ENCODE measurements at regions not wholly inside any gene's neighbourhood (a gene's known extent, or its start where the extent isn't known, plus 50 kb on each side); places are given as distances from the start of the nearest gene placed in this dataset.

DNA sequence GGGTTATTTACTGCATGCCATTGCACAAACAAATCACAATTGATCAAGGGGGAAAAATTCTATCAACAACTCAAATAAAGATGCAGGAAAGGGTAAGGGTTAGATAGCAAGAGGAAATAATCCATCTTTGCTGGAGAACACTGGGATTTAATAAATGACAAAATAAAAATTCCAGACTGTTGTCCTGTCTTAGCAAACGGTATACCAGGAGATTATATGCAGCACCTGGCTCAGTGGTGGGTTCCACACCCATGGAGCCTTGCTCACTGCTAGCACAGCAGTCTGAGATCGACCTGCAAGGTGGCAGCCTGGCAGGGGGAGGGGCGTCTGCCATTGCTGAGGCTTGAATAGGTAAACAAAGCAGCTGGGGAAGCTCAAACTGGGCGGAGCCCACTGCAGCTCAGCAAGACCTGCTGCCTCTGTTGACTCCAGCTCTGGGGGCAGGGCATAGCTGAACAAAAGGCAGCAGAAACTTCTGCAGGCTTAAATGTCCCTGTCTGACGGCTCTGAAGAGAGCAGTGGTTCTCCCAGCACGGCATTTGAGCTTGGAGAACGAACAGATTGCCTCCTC is 296.5 kb upstream of the THSD7B start:
- no peak for DNase-seq (ENCODE audit: low read depth)

DNA sequence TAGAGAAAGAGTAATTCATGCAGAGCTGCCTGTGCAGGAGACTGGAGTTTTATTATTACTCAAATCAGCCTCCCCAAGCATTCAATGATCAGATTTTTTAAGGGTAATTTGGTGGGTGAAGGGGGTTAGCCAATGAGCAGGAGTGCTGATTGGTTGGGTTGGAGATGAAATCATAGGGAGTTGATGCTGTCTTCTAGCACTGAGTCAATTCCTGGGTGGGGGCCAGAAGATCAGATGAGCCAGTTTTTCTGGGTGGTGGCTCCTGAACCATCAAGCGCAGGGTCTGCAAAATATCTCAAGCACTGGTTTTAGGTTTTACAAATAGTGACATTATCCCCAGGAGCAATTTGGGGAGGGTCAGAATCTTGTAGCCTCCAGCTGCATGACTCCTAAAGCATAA is 312.8 kb upstream of the THSD7B start:
- no peak for DNase-seq (ENCODE audit: low read depth)

DNA sequence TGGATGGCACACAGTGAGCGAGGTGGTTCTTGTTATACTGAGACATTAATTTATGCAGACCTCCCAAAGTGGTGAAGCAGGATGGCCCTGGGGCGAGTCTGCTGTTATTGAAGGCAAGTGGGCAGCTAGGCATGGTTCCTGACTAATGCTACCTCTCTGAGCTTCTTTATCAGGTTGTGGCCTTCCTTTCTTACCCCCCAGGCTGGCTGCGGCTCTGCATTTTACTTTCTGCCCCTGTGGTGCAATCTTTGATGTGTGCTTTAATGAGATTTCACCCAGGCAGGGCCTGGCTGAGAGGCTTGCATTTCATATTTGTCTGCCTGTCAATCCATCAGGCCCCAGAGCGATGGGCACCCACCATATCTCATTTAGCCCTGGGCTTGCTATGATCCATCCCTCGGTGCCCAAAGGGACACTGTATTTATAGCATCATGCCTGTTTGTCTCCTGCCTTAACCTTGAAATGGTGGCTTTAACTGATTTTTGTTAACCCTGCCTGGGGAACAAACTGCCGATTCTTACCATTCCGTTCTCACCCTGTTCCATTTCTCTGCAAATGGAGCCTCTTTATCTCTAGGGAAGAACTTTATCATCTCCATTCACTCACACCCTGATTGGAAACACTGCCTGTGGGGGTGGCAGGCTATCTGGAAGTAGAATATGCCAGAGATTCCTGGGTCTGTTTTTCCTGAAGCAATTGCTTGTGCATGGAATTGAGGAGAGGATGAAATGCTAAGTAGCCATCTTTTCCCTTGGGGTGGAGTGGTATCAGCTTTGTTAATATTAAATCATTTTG is 316.2 kb upstream of the THSD7B start:
- DNase-seq (ENCODE audit: low read depth) = no peak

DNA sequence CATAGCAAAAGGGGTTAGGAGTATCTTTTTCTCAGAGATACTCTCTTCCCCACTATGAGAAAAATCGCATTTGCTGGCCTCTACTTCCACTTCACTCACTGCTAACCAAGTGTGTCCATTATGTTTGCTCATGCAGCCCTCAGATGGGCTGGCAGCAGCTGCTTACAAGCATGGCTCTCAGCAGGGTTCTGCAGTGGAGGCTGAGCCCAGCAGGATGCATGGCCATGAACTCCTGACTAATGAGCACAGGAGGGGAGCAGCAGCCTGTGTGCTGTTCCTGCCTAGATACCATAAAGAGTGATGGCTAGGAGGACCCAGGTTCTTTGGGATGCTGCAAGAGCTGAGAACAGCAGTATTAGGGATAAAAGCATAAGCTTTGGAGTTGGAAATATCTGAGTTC is 316.9 kb upstream of the THSD7B start:
- no peak for DNase-seq (ENCODE audit: low read depth)

DNA sequence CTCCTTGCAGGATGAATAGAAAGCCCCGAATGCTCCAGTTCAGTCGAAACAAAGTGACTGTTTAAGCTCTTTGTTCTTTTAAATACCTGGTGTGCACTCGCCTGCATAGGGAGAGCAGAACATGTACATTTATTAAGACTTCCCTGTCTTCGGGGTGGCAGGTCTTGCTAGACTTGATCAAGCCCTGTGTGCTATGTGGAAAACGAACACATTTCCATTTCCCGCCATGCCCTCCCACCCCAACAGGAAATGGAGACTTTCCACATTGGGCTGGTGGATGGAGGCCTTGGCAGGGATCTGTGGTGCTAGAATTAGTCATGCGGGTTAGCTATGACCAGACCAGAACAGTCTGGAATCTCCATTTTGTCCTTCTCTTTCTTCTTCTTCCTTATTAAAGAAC is 321.0 kb upstream of the THSD7B start:
- peak; percentile 26 for DNase-seq (ENCODE audit: low read depth)

DNA sequence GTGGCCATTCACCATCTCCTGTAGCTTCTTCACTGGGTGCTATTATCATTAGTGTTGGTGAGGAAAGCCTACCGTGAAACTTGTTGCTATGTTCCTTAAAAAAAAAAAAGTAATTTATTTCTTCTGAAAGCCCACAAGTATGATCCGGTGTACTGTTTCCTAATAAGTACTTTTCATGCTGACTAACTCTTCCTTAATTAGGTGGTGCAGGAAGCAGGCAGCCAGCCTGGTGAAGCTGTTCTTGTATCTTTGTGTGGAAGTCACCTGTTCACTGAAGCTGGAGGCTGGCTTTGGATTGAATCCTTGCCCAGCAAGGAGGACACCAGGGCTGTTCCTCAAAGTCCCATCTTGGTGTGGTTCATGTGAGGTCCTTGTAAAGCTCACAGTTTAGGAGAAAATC is 321.7 kb upstream of the THSD7B start:
- no peak for DNase-seq (ENCODE audit: low read depth)

DNA sequence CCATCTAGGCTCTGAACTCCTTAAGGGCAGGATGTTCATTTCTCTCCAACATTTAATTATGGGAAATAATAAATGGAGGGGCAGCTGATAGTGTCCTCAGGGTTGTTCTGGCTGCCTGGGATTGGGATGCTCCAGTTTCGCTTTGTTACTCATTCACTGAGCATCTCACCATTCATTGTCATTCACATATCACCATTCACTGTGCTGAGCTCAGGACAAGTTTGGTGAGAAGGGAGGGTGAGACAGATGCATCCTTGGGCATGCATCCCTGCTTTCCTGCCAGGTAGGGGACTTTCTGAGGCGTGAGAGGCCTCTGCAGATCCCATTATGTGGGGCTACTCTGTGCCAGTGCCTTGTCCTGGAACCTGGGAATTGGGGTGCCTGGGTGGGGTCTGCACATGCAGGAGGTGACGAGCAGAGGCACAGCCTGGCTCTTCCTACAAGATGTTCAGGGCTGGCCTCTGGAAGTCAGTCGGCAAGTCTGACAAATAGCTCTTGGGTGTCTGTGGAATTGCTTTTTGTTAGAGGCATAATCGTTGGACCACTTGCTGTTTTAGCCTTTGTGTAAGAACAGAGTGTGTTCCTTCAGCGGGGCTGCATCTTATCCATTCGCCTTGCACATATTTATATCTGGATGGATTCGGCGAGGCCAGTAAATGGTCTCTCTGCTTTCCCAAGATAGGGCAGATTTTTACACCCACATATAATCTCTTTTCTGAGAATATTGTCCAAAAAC is 323.2 kb upstream of the THSD7B start:
- DNase-seq (ENCODE audit: low read depth) = no peak

DNA sequence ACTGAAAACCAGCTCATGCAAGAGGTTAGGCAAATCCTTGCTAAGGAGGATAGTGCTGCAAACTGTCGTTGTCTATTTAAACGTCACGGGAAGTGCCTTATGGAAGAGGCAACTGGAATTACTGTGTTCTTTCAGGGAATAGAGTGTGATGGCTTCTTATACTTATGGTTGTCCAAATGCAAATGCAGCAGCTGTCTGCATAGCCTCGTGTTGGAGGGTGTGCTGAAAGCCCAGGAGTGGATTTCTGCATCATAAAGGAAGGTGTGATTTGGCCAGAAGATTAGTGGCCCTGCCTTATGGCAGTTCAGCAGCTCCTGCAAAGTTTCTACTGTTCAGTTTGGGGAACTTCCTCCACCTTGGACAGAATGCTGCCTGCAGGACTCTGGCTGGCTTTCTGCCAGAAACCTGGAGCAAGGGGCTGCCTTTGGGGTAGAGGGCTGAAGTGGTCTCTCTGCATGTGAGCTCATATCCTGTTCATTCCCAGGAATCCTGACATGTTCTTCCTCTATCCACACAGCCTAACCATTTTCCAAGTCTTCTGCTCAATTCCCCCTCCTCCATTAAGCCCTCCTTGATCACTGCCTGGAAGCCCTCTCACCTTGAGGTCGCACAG is 321.2 kb upstream of the CXCR4 start:
- no peak for DNase-seq (ENCODE audit: low read depth)

DNA sequence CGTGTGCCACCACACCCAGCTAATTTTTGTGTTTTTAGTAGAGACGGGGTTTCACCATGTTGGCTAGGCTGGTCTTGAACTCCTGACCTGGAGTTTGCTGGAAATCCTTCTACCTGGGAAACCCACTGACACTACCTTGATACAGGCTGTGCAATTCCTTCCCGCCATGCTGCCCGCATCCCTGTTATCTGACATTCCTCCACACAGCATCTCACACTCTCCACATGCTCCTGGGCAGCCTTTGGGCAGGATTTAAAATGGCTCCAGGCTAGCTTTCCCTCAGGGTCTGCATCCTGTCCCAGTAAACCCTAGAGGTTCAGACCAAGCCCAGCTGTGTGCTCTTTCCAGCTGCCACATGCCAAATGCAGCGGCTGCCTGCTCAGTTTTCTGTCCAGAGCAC is 319.5 kb upstream of the CXCR4 start:
- no peak for DNase-seq (ENCODE audit: low read depth)

DNA sequence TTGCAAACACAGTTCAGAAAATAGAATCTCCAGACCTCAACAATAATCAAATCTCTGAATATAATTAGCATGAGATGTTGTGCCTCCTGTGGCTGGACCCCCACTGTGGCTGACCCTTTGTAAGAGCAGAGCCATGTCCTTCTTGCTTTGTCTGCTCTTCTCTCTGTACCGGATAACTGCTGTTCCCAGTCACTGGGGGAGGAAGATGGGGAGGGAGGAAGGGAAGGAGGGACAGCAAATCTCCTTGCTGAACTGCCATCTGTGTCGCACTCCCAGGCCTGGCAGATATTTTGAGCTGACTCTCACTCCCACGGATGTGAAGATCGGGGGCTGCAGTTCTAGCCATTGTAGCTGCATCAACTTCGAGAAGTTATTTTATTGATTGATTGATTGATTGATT is 319.0 kb upstream of the CXCR4 start:
- DNase-seq (ENCODE audit: low read depth) = no peak

DNA sequence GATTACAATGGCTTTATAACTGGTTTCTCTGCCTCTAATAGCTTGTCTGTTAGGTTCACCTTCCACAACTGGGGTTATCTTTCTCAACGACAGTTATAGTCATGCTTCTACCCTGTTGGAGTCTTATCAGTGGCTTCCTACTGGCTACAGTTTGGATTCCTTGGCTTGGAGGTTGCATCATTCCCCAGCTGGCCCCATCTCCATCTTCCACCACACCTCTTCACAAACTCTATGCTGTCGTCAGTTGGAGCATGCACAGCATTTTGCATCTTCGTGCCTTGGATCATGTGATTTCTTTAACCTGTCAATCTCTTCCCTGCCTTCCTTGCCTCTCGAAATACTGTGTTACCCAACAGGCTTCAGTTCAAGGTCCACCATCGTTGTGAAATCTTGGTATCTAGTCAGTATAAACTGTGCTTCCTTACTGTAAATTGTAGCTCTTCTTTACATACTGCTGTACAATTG is 316.3 kb upstream of the CXCR4 start:
- no peak for DNase-seq (ENCODE audit: low read depth)

DNA sequence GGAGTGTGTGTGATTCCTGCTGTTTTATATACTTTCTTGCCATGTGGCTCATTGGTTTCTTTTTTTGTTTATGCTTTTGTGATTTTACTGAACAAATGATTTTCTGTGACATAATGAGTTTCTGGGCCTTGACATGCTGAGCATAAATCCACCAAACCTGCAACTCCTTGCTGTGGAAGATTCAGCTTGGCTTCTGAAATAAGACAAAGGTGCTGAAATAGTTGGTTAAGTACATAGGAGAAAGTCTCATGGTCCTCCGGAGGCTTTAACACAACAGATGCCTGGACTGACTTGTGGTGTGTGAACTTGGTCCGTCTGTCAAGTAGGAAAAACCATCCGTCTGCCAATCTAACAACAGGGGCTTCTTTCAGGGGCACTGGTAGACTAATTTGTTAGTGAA is 315.3 kb upstream of the CXCR4 start:
- DNase-seq (ENCODE audit: low read depth) = no peak

DNA sequence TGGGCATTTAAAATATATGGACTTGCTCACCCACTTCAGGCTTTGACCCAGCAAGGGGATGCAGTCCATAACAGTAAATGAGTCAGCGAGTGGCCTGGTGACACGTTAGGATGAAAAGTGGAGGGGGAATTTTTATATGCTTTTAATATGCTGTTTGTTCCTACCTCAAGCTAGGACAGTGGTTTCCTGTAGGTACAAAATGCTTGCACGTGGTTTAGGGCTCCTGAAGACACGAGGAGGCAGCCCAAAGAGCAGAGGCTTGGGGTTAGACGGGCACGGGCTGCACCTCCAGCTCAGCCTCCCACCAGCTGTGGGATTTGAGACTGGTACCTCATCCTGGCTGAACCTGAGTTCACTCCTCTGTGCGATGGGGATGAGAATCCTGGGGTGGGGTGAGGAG is 306.2 kb upstream of the CXCR4 start:
- no peak for DNase-seq (ENCODE audit: low read depth)

DNA sequence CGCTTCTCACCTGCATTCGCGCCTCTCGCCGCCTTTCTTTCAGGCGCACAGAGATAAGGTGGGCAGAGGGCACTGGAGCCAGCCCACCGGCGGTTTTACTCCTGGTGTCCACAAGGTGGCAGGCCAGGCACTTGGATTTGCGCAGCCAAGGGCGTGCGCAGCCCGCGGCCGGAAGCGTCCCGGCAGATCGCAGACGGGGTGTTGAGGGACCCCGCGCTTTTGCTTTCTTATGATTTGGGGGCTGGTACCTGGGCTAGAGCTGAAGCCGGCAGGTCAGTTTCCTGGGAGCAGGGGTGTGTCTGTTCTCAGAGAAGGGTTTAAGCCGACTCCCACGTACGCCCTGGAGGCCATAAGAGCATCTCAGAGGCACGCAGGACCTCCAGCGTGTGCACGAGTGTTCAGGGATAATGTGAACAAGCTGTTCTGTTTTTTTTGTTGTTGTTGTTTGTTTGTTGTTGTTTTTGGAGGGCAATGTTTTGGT is 305.6 kb upstream of the CXCR4 start:
- DNase-seq (ENCODE audit: low read depth) = peak; percentile 45

DNA sequence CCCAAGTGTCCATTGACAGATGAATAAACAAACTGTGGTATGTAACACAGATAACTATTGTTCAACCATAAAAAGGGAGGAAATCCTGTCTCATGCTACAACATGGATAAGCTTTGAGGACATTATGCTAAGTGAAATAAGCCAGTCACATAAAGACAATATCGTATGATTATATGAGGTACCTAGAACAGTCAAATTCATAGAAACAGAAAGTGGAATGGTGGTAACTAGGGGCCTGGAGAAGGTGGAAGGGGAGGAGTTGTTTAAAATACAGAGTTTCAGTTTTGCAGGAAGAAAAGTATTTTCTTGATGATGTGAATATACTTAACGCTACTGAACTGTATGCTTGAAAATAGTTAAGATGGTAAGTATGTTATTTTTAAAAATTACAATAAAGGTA is 304.6 kb upstream of the CXCR4 start:
- no peak for DNase-seq (ENCODE audit: low read depth)

DNA sequence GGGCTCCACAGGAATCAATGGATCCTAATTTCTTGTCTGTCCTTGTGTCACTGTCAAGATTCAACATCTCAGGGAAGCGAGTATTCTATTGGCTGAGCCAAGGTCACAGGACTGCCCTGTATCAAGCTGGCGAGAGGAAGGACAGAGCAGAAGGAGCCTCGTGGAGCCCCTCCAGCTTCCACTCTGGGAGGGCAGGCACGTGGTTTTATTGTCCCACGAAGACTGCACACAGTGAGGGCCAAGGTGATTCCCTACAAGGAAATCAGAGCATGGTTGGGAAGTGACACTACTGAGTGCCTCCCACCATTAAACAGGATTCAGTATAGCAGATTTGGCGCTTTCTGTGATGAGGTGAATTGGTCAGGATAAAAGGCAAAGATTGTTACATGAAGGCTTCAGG is 302.4 kb upstream of the CXCR4 start:
- DNase-seq (ENCODE audit: low read depth) = no peak

DNA sequence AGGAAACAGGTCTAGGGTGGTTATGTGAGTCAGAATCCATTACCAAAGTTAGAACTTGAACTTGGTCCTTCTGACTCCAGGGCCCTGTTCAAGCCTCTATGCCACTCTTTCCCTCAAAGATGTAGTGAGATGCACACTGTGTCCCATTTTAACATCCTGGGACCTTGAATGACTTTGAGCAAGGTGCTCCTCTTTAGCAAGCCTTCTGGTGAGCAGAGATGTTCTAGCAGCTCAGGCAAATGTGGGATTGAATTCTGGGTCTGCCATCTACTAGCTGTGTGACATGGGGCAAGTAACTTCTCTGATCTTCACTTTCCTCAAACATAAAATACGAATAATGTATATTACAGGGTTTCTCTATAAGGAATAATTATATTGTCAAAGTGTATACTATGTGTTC is 294.0 kb upstream of the CXCR4 start:
- DNase-seq (ENCODE audit: low read depth) = no peak

DNA sequence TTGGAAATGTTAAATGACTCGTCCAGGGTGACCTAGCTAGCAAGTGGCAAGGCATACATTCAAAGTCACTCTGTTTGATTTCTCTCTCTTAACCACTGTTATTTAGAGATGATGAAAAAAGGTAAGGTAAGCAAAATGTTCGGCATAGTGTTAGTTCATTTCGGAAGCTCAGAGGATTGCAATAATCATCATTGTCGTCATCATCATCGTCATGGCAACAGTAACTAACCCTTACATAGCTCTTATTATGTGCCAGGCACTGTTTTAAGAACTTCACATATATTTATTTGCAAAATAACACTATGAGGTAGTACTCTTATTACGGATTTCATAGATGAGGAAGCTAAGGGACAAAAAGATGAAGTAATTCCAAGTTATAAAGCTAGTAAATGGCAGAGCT is 292.7 kb upstream of the CXCR4 start:
- no peak for DNase-seq (ENCODE audit: low read depth)

DNA sequence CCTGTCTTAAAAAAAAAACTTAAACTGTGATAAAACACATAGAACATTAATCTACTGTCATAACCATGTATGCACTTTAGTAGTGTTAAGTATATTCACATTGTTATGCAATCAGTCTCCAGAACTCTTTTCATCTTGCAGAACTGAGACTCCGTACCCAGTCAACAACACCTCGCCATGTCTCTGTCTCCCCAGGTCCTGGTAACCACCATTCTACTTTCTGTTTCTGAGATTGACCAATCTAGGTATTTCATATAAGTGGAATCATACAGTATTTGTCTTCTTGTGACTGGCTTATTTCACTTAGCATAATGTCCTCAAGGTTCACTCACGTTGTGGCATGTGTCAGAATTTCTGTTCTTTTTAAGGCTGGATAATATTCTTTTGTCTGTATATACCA is 290.8 kb upstream of the CXCR4 start:
- no peak for DNase-seq (ENCODE audit: low read depth)

DNA sequence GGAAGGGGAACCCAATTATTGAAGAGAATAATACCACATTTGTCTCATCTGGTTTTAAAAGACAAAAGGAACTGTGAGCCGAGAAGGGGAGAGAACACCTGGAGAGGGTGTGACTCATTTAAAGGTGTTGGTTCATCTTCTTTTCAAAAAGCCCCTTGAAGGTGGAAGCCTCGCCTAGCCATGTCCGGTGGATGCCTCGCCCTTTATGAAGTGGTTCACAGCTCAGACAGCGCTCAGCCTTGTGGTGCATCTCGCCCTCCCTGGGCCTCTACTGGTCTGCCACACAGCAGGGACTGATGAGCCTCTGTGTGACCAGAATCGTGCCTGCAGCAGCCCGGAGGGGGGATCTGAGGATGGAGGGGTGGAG is 290.0 kb upstream of the CXCR4 start:
- no peak for DNase-seq (ENCODE audit: low read depth)

DNA sequence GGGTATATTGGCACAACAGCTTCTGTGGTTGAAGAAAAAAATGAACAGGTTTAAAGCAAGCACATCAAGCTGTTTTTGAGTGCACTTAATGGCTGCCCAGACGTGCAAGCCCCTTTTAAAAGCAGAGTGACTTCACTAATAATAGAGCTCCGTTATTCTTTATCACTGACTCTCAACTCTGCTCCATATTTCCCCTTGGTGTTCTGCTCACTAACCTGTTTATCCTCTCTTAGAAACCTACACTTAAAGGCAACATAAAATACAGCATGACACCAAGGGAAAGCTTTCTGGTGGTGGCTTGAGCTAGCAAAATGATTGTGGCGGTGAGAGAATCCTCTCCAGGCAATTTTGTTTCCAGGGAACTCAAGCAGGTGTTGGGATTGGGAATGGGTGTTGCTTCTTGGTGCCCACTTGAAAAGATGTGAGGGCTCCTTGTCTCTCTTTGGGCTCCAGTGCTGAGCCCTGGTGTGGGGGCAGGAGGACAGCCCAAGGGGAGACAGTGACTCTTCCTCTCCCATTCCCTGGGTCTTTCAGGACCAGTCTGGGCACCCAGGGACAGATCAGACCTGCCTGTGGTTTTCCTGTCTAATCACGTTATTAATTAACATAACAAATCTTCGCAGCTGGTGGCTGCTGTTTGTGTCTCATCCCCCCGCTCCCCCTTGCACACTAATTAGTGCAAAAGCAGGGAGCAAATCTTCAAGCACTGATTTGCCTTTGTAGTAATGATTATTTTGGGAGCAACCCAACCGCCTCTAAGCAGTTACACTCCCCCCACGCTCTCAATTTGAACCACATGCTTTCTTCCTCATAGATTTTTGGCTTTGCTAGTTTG is 289.4 kb upstream of the CXCR4 start:
- no peak for DNase-seq (ENCODE audit: low read depth)

DNA sequence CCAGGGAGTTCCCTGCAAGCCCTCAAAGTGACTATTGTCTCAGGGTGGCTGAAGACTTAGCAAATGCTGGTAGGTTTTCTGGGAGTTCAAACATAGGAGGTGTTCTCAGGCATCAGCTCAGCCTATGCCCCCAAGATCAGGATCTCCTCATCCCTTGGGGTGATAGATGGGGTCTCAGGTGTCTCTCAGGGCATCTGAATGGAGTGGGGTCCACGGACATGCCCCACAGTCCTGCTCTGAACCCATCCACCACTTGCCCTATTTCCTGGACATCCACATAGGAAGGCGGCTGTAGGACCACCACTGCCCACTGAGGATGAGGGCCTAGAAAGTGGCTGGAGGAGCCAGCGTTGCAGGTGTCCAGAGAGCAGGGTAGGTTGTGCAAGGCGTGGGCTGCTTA is 287.0 kb upstream of the CXCR4 start:
- no peak for DNase-seq (ENCODE audit: low read depth)
